Spleen (tissue), 11 donors: ENCODE measurements at regions not wholly inside any gene's neighbourhood (a gene's known extent, or its start where the extent isn't known, plus 50 kb on each side); places are given as distances from the start of the nearest gene placed in this dataset.

Experiments
- DNase-seq: peaks from one replicate; pipeline ENCODE4 v3.0.0-alpha.2; 2020
- H3K27ac ChIP-seq, 8 donors: fragments of 200-600 bp; sonication (generic) in 7 of 8; 1 replicate in 4 of 8; 2 replicates in 4 of 8; pipeline versions ENCODE4 v1.5.0 to v1.8.0; 2016 to 2021; ENCODE audit warnings: inconsistent platforms in 4 of 8, mild to moderate bottlenecking in 4 of 8, moderate library complexity in 1 of 8
- H3K27me3 ChIP-seq, 7 donors: fragments of 200-600 bp; sonication (generic) in 6 of 7; replicated peaks in 1 of 7; 1 replicate in 4 of 7; 2 replicates in 3 of 7; pipeline versions ENCODE4 v1.5.0 to v1.8.0; 2016 to 2021; ENCODE audit warnings: inconsistent platforms in 3 of 7, mild to moderate bottlenecking in 1 of 7
- H3K36me3 ChIP-seq, 6 donors: fragments of 200-600 bp; sonication (generic) in 5 of 6; 1 replicate in 4 of 6; 2 replicates in 2 of 6; pipeline versions ENCODE4 v1.5.0 to v1.8.0; 2016 to 2021; ENCODE audit warnings: inconsistent platforms in 2 of 6
- H3K4me1 ChIP-seq, 6 donors: fragments of 200-600 bp; sonication (generic) in 5 of 6; 1 replicate in 3 of 6; 2 replicates in 3 of 6; pipeline versions ENCODE4 v1.5.0 to v1.8.0; 2016 to 2021; ENCODE audit warnings: inconsistent platforms in 3 of 6
- H3K4me3 ChIP-seq, 8 donors: fragments of 200-600 bp; sonication (generic) in 7 of 8; 1 replicate in 4 of 8; 2 replicates in 4 of 8; pipeline versions ENCODE4 v1.5.0 to v1.8.0; 2016 to 2021; ENCODE audit warnings: inconsistent platforms in 4 of 8, mild to moderate bottlenecking in 4 of 8, moderate library complexity in 2 of 8
- H3K9me3 ChIP-seq, 8 donors: fragments of 200-600 bp; sonication (generic) in 7 of 8; 1 replicate in 4 of 8; 2 replicates in 4 of 8; pipeline versions ENCODE4 v1.5.0 to v1.8.0; 2016 to 2021; ENCODE audit warnings: inconsistent platforms in 4 of 8
- POLR2A ChIP-seq, 3 donors: fragments of 450-650 bp; IDR thresholded peaks; one replicate each; pipeline ENCODE4 v1.5.1; 2017; ENCODE audit warnings: antibody characterized with exemption in 3 of 3, mild to moderate bottlenecking in 1 of 3
- POLR2AphosphoS5 ChIP-seq, 3 donors: sonication (generic); formaldehyde crosslinking; IDR thresholded peaks; one replicate each; pipeline ENCODE4 v1.5.1; 2017; ENCODE audit warnings: antibody characterized with exemption in 3 of 3
- WGBS, 5 donors: extraction: QIAGEN DNeasy Blood & Tissue Kit in 3 of 5; methylation state at CpG; one replicate each; pipeline versions ENCODE4 v1.1.5 to v1.1.7; 2013 to 2018; 5-methylcytosine and 5-hydroxymethylcytosine counted together
- intact Hi-C: fragments of 100-400 bp; cut with DNase I; formaldehyde crosslinking; loops from one replicate; pipeline ENCODE4 v1.15.0; 2023; ENCODE audit warnings: low total_unique reads
- TF ChIP-seq, protein P1 (sequence below), 11 experiments: fragments of 200-600 bp in 7 of 11; fragments of 450-650 bp in 4 of 11; sonication (generic) in 4 of 11; IDR thresholded peaks in 8 of 11; conservative IDR thresholded peaks in 3 of 11; 1 replicate in 7 of 11; 2 replicates in 4 of 11; pipeline versions ENCODE4 v1.4.0 to v1.8.0; 2016 to 2021; ENCODE audit warnings: antibody characterized with exemption in 11 of 11, inconsistent platforms in 4 of 11, mild to moderate bottlenecking in 1 of 11
- donor health status: healthy with polysubstance abuse.
- donor health status: DM: no; HTN: no; CAD: no; lungs with moderate emphysema.
- donor health status: DM: no; HTN: no; CAD: no.
- donor health status: Bipolar disorder and iron deficiency.
- donor health status: healthy.
- donor health status: DM: no; HTN: no; CAD: no.
- donor health status: DM: yes; HTN: yes; CAD: no.

DNA sequence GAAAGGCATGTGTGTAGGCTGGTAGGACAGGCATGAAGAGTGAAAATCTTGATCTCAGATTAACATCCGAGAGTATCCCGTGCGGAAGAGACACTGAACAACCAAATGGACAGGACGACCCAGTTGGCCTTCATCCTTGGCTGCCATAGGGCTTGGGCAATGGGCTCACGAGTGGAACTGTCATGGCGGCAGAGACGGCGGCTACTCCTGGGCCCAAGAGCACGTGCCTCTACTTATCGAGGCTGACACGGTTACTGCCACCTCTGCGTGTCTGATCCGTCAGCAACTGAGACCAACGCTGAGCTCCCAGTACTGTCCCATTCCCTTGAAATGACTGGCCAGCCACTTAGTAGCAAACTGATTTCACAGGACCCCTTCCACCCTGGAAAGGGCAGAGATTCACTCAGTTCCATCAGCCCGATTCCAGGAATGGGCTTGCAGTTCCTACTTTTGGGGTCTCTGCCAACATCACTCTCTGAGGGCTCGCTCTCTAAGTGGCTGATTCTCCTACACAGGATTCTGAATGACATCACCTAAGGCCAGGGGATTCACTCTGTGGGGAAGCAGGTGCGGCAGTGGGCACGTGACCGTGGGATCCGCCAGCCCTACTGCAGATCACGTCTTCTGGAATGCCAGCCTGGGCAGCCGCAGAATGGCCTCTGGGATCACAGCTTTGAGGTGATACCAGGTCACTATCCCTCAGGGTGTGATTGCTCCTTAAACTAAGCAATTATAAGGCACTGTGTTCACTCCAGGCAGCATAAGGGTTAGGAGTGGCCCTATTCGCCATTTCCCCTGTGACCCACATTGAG is 97.8 kb downstream of the RPS6KA4 start:
- no peak for TF ChIP-seq POLR2A (IDR thresholded peaks at IDR 0.05)
- TF ChIP-seq, protein P1, sequence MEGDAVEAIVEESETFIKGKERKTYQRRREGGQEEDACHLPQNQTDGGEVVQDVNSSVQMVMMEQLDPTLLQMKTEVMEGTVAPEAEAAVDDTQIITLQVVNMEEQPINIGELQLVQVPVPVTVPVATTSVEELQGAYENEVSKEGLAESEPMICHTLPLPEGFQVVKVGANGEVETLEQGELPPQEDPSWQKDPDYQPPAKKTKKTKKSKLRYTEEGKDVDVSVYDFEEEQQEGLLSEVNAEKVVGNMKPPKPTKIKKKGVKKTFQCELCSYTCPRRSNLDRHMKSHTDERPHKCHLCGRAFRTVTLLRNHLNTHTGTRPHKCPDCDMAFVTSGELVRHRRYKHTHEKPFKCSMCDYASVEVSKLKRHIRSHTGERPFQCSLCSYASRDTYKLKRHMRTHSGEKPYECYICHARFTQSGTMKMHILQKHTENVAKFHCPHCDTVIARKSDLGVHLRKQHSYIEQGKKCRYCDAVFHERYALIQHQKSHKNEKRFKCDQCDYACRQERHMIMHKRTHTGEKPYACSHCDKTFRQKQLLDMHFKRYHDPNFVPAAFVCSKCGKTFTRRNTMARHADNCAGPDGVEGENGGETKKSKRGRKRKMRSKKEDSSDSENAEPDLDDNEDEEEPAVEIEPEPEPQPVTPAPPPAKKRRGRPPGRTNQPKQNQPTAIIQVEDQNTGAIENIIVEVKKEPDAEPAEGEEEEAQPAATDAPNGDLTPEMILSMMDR (IDR thresholded peaks at IDR 0.05 in 8 of 11, conservative IDR thresholded peaks at IDR 0.05 in 3 of 11) = no peak
- TF ChIP-seq POLR2AphosphoS5 (IDR thresholded peaks at IDR 0.05) = no peak
- H3K4me1 ChIP-seq = no peaks in the 10 kb centered on the region
- H3K36me3 ChIP-seq = no peaks in the 10 kb centered on the region
- WGBS, 5 donors = 85 to 92% (median 91%) methylated on average over 19 to 23 of the region's 23 CpGs
- intact Hi-C loops = no loop called here
- no peak overlapping the region for H3K27ac ChIP-seq
- H3K27me3 ChIP-seq = peaks cover 0 to 6% (median 0%) of the 10 kb centered on the region in 7 donors
- H3K4me3 ChIP-seq = no peak overlapping the region
- H3K9me3 ChIP-seq = peaks cover 0 to 4% (median 0%) of the 10 kb centered on the region in 8 donors
- peak; percentile 36 for DNase-seq

DNA sequence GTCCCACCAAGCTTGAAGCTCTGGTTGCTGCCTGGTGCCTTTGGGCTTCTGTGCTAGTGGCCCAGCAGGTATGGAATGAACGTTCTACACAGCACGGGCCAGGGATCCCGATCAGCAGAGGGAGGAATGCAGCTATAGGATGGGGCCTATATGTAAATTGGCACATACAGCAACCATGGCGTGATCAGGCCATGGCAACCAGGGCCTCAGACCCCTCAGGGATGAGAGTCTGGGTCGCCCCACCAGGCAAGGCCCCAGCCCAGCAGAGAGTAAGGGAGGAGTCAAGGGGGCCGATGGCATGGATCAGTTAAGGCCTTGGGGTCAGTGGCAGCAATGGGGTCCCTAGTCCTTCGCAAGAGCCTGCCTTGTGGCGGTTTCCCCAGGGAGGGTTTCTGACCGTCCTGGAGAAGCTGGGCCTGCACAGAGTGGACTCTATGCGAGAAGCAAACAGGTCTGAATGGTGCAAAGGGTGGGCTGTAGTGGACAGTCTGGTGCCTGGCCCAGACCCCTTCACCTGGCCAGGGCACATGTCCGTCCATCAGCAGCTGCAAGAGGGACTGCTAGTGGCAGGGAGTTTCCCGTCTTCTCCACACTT is 98.2 kb upstream of the SLC22A11 start:
- Histone ChIP-seq H3K36me3 (no peaks in the 10 kb centered on the region), H3K9me3 (peaks cover 0 to 4% (median 0%) of the 10 kb centered on the region in 8 donors), H3K4me1 (no peaks in the 10 kb centered on the region), H3K4me3 (no peak overlapping the region), H3K27me3 (peaks cover 0 to 6% (median 0%) of the 10 kb centered on the region in 7 donors), H3K27ac (no peak overlapping the region)
- TF ChIP-seq POLR2A (IDR thresholded peaks at IDR 0.05) = no peak
- TF ChIP-seq, protein P1 (IDR thresholded peaks at IDR 0.05 in 8 of 11, conservative IDR thresholded peaks at IDR 0.05 in 3 of 11) = no peak
- no peak for TF ChIP-seq POLR2AphosphoS5 (IDR thresholded peaks at IDR 0.05)
- DNase-seq = peak; percentile 40
- whole genome bisulfite sequencing, 5 donors = 79 to 91% (median 84%) methylated on average over 8 to 12 of the region's 12 CpGs
- intact Hi-C loops = no loop called here

DNA sequence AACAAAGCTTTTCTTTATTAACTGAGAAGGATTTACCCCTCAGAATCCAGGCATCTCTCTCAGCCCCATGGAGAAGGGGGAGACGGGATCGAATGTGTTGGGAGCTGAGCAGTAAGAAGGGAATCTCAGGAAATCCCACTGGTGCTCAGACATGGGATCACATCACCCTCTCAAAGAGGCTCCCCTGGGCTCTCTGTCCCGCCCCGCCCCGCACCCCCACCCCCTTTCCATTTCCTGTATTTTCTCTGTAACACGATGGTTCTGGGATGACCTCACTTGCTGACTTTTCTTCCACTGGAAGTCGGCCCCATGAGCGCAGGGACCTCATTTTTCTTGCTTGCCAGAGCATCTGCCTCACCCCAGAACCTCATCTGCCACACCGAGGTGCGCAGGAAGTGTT is 96.7 kb upstream of the SLC22A11 start:
- TF ChIP-seq POLR2AphosphoS5 (IDR thresholded peaks at IDR 0.05) = no peak
- TF ChIP-seq, protein P1 (IDR thresholded peaks at IDR 0.05 in 8 of 11, conservative IDR thresholded peaks at IDR 0.05 in 3 of 11) = no peak
- no peak for TF ChIP-seq POLR2A (IDR thresholded peaks at IDR 0.05)
- intact Hi-C loops = no loop called here
- Histone ChIP-seq H3K36me3 (no peaks in the 10 kb centered on the region), H3K4me1 (no peaks in the 10 kb centered on the region), H3K27ac (no peak overlapping the region), H3K9me3 (no peaks in the 10 kb centered on the region), H3K27me3 (peaks cover 0 to 6% (median 0%) of the 10 kb centered on the region in 7 donors), H3K4me3 (no peak overlapping the region)
- 48 to 60% (median 52%) methylated on average over 10 of the region's 10 CpGs for WGBS, 5 donors
- DNase-seq = peak; percentile 13

DNA sequence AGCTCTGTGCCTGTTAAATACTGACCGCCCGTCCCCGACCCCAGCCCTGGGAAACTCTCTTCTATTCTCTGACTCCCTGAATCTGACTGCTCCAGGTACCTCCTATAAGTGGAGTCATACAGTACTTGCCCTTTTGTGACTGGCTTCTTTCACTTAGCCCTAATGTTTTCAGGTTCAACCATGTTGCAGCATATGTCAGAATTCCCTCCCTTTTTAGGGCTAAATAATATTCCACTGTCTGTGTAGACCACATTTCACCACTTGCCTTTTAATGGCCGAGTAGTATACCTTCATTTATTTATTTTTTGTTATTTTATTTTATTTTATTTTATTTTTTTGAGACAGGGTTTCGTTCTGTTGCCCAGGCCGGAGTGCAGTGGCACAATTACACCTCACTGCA is 96.1 kb upstream of the SLC22A11 start:
- Histone ChIP-seq H3K36me3 (no peaks in the 10 kb centered on the region), H3K9me3 (no peaks in the 10 kb centered on the region), H3K4me3 (no peak overlapping the region), H3K27me3 (peaks cover 0 to 6% (median 0%) of the 10 kb centered on the region in 7 donors), H3K27ac (no peak overlapping the region), H3K4me1 (no peaks in the 10 kb centered on the region)
- no peak for DNase-seq
- TF ChIP-seq, protein P1 (IDR thresholded peaks at IDR 0.05 in 8 of 11, conservative IDR thresholded peaks at IDR 0.05 in 3 of 11) = no peak
- TF ChIP-seq POLR2A (IDR thresholded peaks at IDR 0.05) = no peak
- TF ChIP-seq POLR2AphosphoS5 (IDR thresholded peaks at IDR 0.05) = no peak
- 85 to 94% (median 91%) methylated on average over 6 of the region's 6 CpGs for WGBS, 5 donors
- intact Hi-C loops = no loop called here
